GM23338 (cell line): ENCODE measurements at regions not wholly inside any gene's neighbourhood (a gene's known extent, or its start where the extent isn't known, plus 50 kb on each side); places are given as distances from the start of the nearest gene placed in this dataset.

Experiments
- CREB1 ChIP-seq: fragments of 250-450 bp; sonication (Bioruptor Pico); IDR thresholded peaks from 2 replicates; pipeline ENCODE4 v1.5.0; 2020; ENCODE audit warnings: low read depth, mild to moderate bottlenecking, moderate library complexity
- CTCF ChIP-seq, 2 experiments: fragments of 200-600 bp in 1 of 2; sonication (generic) in 1 of 2; conservative IDR thresholded peaks; 2 replicates each; pipeline versions ENCODE4 v1.5.1 to v1.6.1; 2016 to 2017; ENCODE audit warnings: antibody characterized with exemption in 2 of 2, low read depth in 2 of 2, mild to moderate bottlenecking in 2 of 2, moderate library complexity in 1 of 2
- EZH2phosphoT487 ChIP-seq: fragments of 200-600 bp; sonication (generic); IDR thresholded peaks from one replicate; pipeline ENCODE4 v1.8.1; 2018; ENCODE audit warnings: antibody characterized with exemption; ENCODE audit not compliant: unreplicated experiment
- POLR2AphosphoS5 ChIP-seq: IDR thresholded peaks from 2 replicates; pipeline ENCODE4 v1.6.1; 2016; ENCODE audit warnings: antibody characterized with exemption, low read depth

- TF ChIP-seq CTCF (conservative IDR thresholded peaks at IDR 0.05; ENCODE audit: low read depth in 2 of 2), result no peak
- no peak for TF ChIP-seq POLR2AphosphoS5
- TF ChIP-seq CREB1 (CRISPR knock-in tag), result no peak
- no peak for TF ChIP-seq EZH2phosphoT487
These were observed 161.2 kb upstream of the BCOR start for GRCh38 chrX:40258909-40259308.
